GM20000 (cell line): ENCODE measurements at regions not wholly inside any gene's neighbourhood (a gene's known extent, or its start where the extent isn't known, plus 50 kb on each side); places are given as distances from the start of the nearest gene placed in this dataset.

Experiments used
- DNase-seq: peaks from one replicate; pipeline ENCODE4 v3.0.0; 2012; ENCODE audit warnings: low spot score
- CTCF ChIP-seq: IDR thresholded peaks from 2 replicates; pipeline ENCODE4 v1.5.1; 2012; ENCODE audit warnings: mild to moderate bottlenecking, control low read depth; ENCODE audit errors: extremely low read depth, missing control alignments

GRCh38 chr1:243924588-243925349 is 74.7 kb upstream of the AKT3 start:
- no peak for TF ChIP-seq CTCF
- no peak for DNase-seq

- no peak for TF ChIP-seq CTCF
- no peak for DNase-seq
These were observed 74.1 kb upstream of the AKT3 start for GRCh38 chr1:243924188-243924587.

DNA sequence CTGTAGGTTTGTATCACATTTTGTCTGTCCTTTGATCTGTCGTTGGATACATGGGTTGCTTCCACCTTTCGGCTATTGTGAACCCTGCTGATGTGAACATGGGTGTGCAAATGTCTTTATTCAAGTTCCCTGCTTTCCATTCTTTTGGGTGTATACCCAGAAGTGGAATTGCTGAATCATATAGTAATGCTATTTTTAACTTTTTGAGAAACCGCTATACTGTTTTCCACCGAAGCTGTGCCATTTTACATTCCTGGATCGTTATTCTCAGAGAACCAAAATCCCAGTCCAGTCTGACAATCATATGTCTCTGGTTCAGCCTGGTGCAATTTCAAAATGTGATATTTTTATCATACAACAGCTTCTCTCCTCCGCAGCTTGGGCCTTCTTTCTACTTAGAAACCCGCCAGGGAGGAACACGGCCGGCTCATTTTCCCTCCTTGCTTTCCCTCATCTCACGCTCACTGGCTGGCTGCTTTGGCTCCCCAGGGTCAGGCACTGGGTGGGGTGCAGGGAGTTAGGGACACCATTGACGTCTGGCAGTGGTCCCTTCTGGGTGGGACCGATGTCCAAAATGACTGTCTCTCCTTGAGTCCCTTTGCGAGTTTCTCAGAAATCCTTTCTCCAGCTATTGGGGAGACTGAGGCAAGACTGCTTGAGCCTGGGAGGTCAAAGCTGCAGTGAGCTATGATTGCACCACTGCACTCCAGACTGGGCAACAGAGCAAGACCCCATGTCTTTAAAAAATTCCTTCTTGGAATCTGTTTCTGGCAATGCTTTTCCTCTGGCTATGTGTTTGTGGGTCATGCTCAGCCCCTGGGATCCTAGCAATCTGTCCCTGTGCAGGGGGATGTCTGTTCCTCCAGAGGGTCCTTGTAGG is 73.5 kb upstream of the AKT3 start:
- TF ChIP-seq CTCF, result no peak
- DNase-seq, result no peak

GRCh38 chr1:243921111-243921510 is 71.1 kb upstream of the AKT3 start:
- no peak for DNase-seq

GRCh38 chr1:243917863-243918565 is 68.0 kb upstream of the AKT3 start:
- no peak for TF ChIP-seq CTCF
- DNase-seq, result no peak

More at GRCh38 chr1:243921111-243921510, 71.1 kb upstream of the AKT3 start:
- TF ChIP-seq CTCF, result no peak

- DNase-seq, result no peak
These were observed 67.3 kb upstream of the AKT3 start for GRCh38 chr1:243917177-243917862.

More at GRCh38 chr1:243917177-243917862, 67.3 kb upstream of the AKT3 start:
- no peak for TF ChIP-seq CTCF
